WTC11 (cell line): ENCODE measurements at regions not wholly inside any gene's neighbourhood (a gene's known extent, or its start where the extent isn't known, plus 50 kb on each side); places are given as distances from the start of the nearest gene placed in this dataset.

ENCODE experiments used
- ATAC-seq: fragments of 200-7000 bp; cut with Tn5 transposase; 2 replicates; pipeline ENCODE4 v1.10.0; 2021; ENCODE audit warnings: mild to moderate bottlenecking, moderate library complexity
- CTCF ChIA-PET: fragments of 300-600 bp; sonication (Branson Sonifier 250); formaldehyde crosslinking; loops from one replicate; lab custom pipeline; 2021; ENCODE audit warnings: antibody characterized with exemption; lab: Charles Lee
- POLR2A ChIA-PET: fragments of 350-600 bp; sonication (Branson Sonifier 250); formaldehyde crosslinking; loops from one replicate; lab custom pipeline; 2021; ENCODE audit warnings: antibody characterized with exemption; lab: Charles Lee
- DNase-seq: peaks from one replicate; pipeline ENCODE4 v3.0.0; 2021; ENCODE audit warnings: low spot score
- H3K27ac Mint-ChIP-seq: 2 replicates; pipeline ENCODE4 v1.8.0; 2021; ENCODE audit warnings: mixed read lengths
- H3K27me3 Mint-ChIP-seq: 2 replicates; pipeline ENCODE4 v1.8.0; 2021; ENCODE audit warnings: low read depth, mild to moderate bottlenecking, moderate library complexity, mixed read lengths
- H3K36me3 Mint-ChIP-seq: 2 replicates; pipeline ENCODE4 v1.8.0; 2021; ENCODE audit warnings: mixed read lengths
- H3K4me1 Mint-ChIP-seq: 2 replicates; pipeline ENCODE4 v1.8.0; 2022; ENCODE audit warnings: mixed read lengths
- H3K4me3 Mint-ChIP-seq: 2 replicates; pipeline ENCODE4 v1.8.0; 2021; ENCODE audit warnings: mild to moderate bottlenecking, moderate library complexity, mixed read lengths
- H3K9me3 Mint-ChIP-seq: 2 replicates; pipeline ENCODE4 v1.8.0; 2021; ENCODE audit warnings: mixed read lengths
- CREB1 ChIP-seq: sonication (generic); formaldehyde crosslinking; IDR thresholded peaks from 2 replicates; pipeline ENCODE4 v1.8.0; 2023; ENCODE audit warnings: mild to moderate bottlenecking, missing genetic modification reagents
- CREM ChIP-seq: sonication (generic); formaldehyde crosslinking; IDR thresholded peaks from 2 replicates; pipeline ENCODE4 v1.8.1; 2022; ENCODE audit warnings: mild to moderate bottlenecking, missing genetic modification reagents, moderate library complexity
- ERG ChIP-seq: fragments of 250-450 bp; sonication (Bioruptor Pico); IDR thresholded peaks from 2 replicates; pipeline ENCODE4 v1.8.0; 2021; ENCODE audit warnings: mild to moderate bottlenecking
- ESRRA ChIP-seq: sonication (generic); formaldehyde crosslinking; IDR thresholded peaks from 2 replicates; pipeline ENCODE4 v1.8.1; 2022; ENCODE audit warnings: mild to moderate bottlenecking, missing genetic modification reagents, borderline replicate concordance
- FOXP1 ChIP-seq: sonication (generic); formaldehyde crosslinking; IDR thresholded peaks from 2 replicates; pipeline ENCODE4 v1.8.0; 2022; ENCODE audit warnings: missing genetic modification reagents, mild to moderate bottlenecking, moderate library complexity, borderline replicate concordance
- GABPB1 ChIP-seq: sonication (generic); formaldehyde crosslinking; IDR thresholded peaks from 2 replicates; pipeline ENCODE4 v1.8.1; 2023; ENCODE audit warnings: mild to moderate bottlenecking, missing genetic modification reagents
- JAZF1 ChIP-seq: fragments of 250-450 bp; sonication (Bioruptor Pico); IDR thresholded peaks from 2 replicates; pipeline ENCODE4 v1.9.0; 2021; ENCODE audit warnings: moderate library complexity, mild to moderate bottlenecking, inconsistent platforms
- KAT7 ChIP-seq: sonication (generic); formaldehyde crosslinking; IDR thresholded peaks from 2 replicates; pipeline ENCODE4 v1.8.1; 2023; ENCODE audit warnings: missing genetic modification reagents, mild to moderate bottlenecking, borderline replicate concordance
- OVOL2 ChIP-seq: fragments of 250-450 bp; sonication (Bioruptor Pico); IDR thresholded peaks from 2 replicates; pipeline ENCODE4 v1.9.0; 2021; ENCODE audit warnings: mild to moderate bottlenecking, borderline replicate concordance
- RORB ChIP-seq: fragments of 250-450 bp; sonication (Bioruptor Pico); IDR thresholded peaks from 2 replicates; pipeline ENCODE4 v1.9.0; 2021; ENCODE audit warnings: mild to moderate bottlenecking
- TEAD4 ChIP-seq: sonication (generic); formaldehyde crosslinking; IDR thresholded peaks from 2 replicates; pipeline ENCODE4 v1.8.0; 2022; ENCODE audit warnings: mild to moderate bottlenecking, missing genetic modification reagents
- USF1 ChIP-seq: sonication (generic); formaldehyde crosslinking; IDR thresholded peaks from 2 replicates; pipeline ENCODE4 v1.8.0; 2022; ENCODE audit warnings: mild to moderate bottlenecking, missing genetic modification reagents
- ZNF219 ChIP-seq: sonication (generic); formaldehyde crosslinking; IDR thresholded peaks from 2 replicates; pipeline ENCODE4 v1.8.0; 2023; ENCODE audit warnings: missing genetic modification reagents, mild to moderate bottlenecking, borderline replicate concordance
- ZNF232 ChIP-seq: sonication (generic); formaldehyde crosslinking; IDR thresholded peaks from 2 replicates; pipeline ENCODE4 v1.8.0; 2022; ENCODE audit warnings: mild to moderate bottlenecking, missing genetic modification reagents
- ZNF317 ChIP-seq: sonication (generic); formaldehyde crosslinking; IDR thresholded peaks from 2 replicates; pipeline ENCODE4 v1.8.1; 2023; ENCODE audit warnings: low read depth, mild to moderate bottlenecking, moderate library complexity, missing genetic modification reagents, borderline replicate concordance
- TF ChIP-seq, protein P1 (sequence below): sonication (generic); formaldehyde crosslinking; IDR thresholded peaks from 2 replicates; pipeline ENCODE4 v1.8.0; 2022; ENCODE audit warnings: mild to moderate bottlenecking, missing genetic modification reagents
- TF ChIP-seq, protein P2 (sequence below): sonication (generic); formaldehyde crosslinking; IDR thresholded peaks from 2 replicates; pipeline ENCODE4 v1.8.1; 2023; ENCODE audit warnings: mild to moderate bottlenecking, moderate library complexity, missing genetic modification reagents
- TF ChIP-seq, protein P3 (sequence below): fragments of 250-450 bp; sonication (Bioruptor Pico); IDR thresholded peaks from 2 replicates; pipeline ENCODE4 v1.9.0; 2021; ENCODE audit warnings: moderate library complexity, mild to moderate bottlenecking, inconsistent platforms, borderline replicate concordance
- TF ChIP-seq, protein P4 (sequence below): fragments of 200-600 bp; IDR thresholded peaks from 2 replicates; pipeline ENCODE4 v1.8.0; 2022; ENCODE audit warnings: antibody characterized with exemption
- TF ChIP-seq, protein P5 (sequence below): sonication (generic); formaldehyde crosslinking; IDR thresholded peaks from 2 replicates; pipeline ENCODE4 v1.8.0; 2023; ENCODE audit warnings: mild to moderate bottlenecking, missing genetic modification reagents

DNA sequence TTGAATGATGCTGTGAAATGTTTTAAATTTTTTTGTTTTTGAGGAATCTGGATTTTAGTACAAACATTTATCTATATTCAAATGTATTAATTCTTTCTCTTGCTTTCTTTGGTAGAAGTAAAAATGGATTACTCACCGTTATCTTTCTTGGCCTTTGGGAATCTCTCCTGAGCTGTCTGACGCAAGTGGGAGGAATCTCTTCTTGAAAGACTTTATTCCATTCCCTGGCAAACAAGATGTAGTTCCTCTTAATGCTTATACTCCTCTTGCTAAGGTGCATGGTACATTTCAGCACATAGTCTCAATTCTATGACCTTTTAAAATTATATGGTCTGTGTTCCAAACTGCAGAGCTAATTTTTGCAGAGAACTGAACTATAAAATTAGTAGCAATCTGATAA, 246.2 kb upstream of the SLC10A2 start (continued):
- TF ChIP-seq, protein P1, sequence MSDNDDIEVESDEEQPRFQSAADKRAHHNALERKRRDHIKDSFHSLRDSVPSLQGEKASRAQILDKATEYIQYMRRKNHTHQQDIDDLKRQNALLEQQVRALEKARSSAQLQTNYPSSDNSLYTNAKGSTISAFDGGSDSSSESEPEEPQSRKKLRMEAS (CRISPR knock-in tag): no peak
- TF ChIP-seq RORB (no peak), JAZF1 (CRISPR knock-in tag) (no peak), KAT7 (CRISPR knock-in tag) (no peak), ZNF232 (CRISPR knock-in tag) (no peak), USF1 (CRISPR knock-in tag) (no peak), GABPB1 (no peak)
- TF ChIP-seq, protein P2, sequence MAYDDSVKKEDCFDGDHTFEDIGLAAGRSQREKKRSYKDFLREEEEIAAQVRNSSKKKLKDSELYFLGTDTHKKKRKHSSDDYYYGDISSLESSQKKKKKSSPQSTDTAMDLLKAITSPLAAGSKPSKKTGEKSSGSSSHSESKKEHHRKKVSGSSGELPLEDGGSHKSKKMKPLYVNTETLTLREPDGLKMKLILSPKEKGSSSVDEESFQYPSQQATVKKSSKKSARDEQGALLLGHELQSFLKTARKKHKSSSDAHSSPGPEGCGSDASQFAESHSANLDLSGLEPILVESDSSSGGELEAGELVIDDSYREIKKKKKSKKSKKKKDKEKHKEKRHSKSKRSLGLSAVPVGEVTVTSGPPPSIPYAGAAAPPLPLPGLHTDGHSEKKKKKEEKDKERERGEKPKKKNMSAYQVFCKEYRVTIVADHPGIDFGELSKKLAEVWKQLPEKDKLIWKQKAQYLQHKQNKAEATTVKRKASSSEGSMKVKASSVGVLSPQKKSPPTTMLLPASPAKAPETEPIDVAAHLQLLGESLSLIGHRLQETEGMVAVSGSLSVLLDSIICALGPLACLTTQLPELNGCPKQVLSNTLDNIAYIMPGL (CRISPR knock-in tag): no peak

- H3K27ac Mint-ChIP-seq: no peak overlapping the region
- H3K36me3 Mint-ChIP-seq: no peaks in the 10 kb centered on the region
- ChIA-PET CTCF (no interaction called here), POLR2A (no interaction called here)
- TF ChIP-seq, protein P3, sequence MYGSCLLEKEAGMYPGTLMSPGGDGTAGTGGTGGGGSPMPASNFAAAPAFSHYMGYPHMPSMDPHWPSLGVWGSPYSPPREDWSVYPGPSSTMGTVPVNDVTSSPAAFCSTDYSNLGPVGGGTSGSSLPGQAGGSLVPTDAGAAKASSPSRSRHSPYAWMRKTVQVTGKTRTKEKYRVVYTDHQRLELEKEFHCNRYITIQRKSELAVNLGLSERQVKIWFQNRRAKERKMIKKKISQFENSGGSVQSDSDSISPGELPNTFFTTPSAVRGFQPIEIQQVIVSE: no peak
- TF ChIP-seq CREB1 (CRISPR knock-in tag) (no peak), ZNF317 (no peak)
- TF ChIP-seq, protein P4, sequence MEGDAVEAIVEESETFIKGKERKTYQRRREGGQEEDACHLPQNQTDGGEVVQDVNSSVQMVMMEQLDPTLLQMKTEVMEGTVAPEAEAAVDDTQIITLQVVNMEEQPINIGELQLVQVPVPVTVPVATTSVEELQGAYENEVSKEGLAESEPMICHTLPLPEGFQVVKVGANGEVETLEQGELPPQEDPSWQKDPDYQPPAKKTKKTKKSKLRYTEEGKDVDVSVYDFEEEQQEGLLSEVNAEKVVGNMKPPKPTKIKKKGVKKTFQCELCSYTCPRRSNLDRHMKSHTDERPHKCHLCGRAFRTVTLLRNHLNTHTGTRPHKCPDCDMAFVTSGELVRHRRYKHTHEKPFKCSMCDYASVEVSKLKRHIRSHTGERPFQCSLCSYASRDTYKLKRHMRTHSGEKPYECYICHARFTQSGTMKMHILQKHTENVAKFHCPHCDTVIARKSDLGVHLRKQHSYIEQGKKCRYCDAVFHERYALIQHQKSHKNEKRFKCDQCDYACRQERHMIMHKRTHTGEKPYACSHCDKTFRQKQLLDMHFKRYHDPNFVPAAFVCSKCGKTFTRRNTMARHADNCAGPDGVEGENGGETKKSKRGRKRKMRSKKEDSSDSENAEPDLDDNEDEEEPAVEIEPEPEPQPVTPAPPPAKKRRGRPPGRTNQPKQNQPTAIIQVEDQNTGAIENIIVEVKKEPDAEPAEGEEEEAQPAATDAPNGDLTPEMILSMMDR: no peak
- no peak for ATAC-seq
- peaks cover 6% of the 10 kb centered on the region for H3K4me1 Mint-ChIP-seq
- DNase-seq: no peak
- no peaks in the 10 kb centered on the region for H3K27me3 Mint-ChIP-seq
- 0 out of 2 replicates have a peak, but pooled peaks cover 3% of the 10 kb centered on the region for H3K9me3 Mint-ChIP-seq
- no peak overlapping the region for H3K4me3 Mint-ChIP-seq
These were observed 242.4 kb upstream of the SLC10A2 start for GRCh38 chr13:103308667-103309066.

- peaks cover 6% of the 10 kb centered on the region for H3K4me1 Mint-ChIP-seq
- H3K4me3 Mint-ChIP-seq: no peak overlapping the region
- H3K27me3 Mint-ChIP-seq: no peaks in the 10 kb centered on the region
- H3K27ac Mint-ChIP-seq: no peak overlapping the region
- ATAC-seq: no peak
- DNase-seq: no peak
- no peaks in the 10 kb centered on the region for H3K36me3 Mint-ChIP-seq
- CTCF ChIA-PET: no interaction called here
- 0 out of 2 replicates have a peak, but pooled peaks cover 3% of the 10 kb centered on the region for H3K9me3 Mint-ChIP-seq
- POLR2A ChIA-PET: no interaction called here
- TF ChIP-seq CREM (CRISPR knock-in tag): no peak
- TF ChIP-seq ESRRA: no peak
- TF ChIP-seq USF1 (CRISPR knock-in tag): no peak
- TF ChIP-seq FOXP1 (CRISPR knock-in tag): no peak
- TF ChIP-seq, protein P5, sequence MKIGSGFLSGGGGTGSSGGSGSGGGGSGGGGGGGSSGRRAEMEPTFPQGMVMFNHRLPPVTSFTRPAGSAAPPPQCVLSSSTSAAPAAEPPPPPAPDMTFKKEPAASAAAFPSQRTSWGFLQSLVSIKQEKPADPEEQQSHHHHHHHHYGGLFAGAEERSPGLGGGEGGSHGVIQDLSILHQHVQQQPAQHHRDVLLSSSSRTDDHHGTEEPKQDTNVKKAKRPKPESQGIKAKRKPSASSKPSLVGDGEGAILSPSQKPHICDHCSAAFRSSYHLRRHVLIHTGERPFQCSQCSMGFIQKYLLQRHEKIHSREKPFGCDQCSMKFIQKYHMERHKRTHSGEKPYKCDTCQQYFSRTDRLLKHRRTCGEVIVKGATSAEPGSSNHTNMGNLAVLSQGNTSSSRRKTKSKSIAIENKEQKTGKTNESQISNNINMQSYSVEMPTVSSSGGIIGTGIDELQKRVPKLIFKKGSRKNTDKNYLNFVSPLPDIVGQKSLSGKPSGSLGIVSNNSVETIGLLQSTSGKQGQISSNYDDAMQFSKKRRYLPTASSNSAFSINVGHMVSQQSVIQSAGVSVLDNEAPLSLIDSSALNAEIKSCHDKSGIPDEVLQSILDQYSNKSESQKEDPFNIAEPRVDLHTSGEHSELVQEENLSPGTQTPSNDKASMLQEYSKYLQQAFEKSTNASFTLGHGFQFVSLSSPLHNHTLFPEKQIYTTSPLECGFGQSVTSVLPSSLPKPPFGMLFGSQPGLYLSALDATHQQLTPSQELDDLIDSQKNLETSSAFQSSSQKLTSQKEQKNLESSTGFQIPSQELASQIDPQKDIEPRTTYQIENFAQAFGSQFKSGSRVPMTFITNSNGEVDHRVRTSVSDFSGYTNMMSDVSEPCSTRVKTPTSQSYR (CRISPR knock-in tag): no peak
- no peak for TF ChIP-seq TEAD4
- no peak for TF ChIP-seq OVOL2 (CRISPR knock-in tag)
- TF ChIP-seq, protein P4: no peak
- TF ChIP-seq ERG (CRISPR knock-in tag): no peak
- TF ChIP-seq ZNF219 (CRISPR knock-in tag): no peak
These were observed 239.9 kb upstream of the SLC10A2 start for GRCh38 chr13:103306163-103306562.
